Cardiac muscle cell (in vitro differentiated cells and primary cell): ENCODE measurements at regions not wholly inside any gene's neighbourhood (a gene's known extent, or its start where the extent isn't known, plus 50 kb on each side); places are given as distances from the start of the nearest gene placed in this dataset.

Experiments
- DNase-seq, 2 donors: peaks; one replicate each; pipeline versions ENCODE4 v3.0.0 to v3.0.0-alpha.2; 2010 to 2017; ENCODE audit warnings: low read depth in 1 of 2, low spot score in 1 of 2
- H3K27ac ChIP-seq: fragments of 200-600 bp; sonication (generic); 2 replicates; pipeline ENCODE4 v1.5.1; 2016
- H3K27me3 ChIP-seq: fragments of 200-600 bp; sonication (generic); 2 replicates; pipeline ENCODE4 v1.6.0; 2016; ENCODE audit warnings: control low read depth
- H3K36me3 ChIP-seq: fragments of 200-600 bp; sonication (generic); 2 replicates; pipeline ENCODE4 v1.5.1; 2016; ENCODE audit warnings: control low read depth
- H3K4me1 ChIP-seq: fragments of 200-600 bp; sonication (generic); 2 replicates; pipeline ENCODE4 v1.8.1; 2017; ENCODE audit warnings: low read depth, mild to moderate bottlenecking, mixed run types
- H3K4me3 ChIP-seq: fragments of 200-600 bp; sonication (generic); 2 replicates; pipeline ENCODE4 v1.5.1; 2016; ENCODE audit warnings: mild to moderate bottlenecking
- H3K9me3 ChIP-seq: fragments of 200-600 bp; sonication (generic); 2 replicates; pipeline ENCODE4 v1.5.1; 2017; ENCODE audit warnings: low read depth, mild to moderate bottlenecking, control low read depth
- CTCF ChIP-seq: IDR thresholded peaks from 2 replicates; pipeline ENCODE4 v1.5.1; 2012; ENCODE audit warnings: low read depth, mild to moderate bottlenecking, low read length

DNA sequence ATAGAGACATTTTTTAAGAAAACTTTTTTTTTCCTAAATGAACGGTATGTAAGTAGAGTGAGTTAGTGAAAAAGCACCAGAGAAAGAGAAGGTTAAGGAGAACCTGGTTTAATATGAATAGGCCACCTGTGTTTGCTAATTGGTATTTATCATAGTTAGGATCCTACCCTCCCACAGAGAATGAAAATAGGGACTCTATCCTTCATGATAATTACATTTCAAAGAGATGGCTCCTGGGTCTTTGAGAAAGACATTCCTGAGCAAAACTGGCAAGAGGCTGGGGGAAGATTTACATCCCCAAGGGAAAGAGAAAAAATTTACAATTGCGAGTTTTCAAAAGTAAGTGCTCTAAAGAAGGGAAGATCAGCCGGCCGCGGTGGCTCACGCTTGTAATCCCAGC, 1284.5 kb downstream of the SLITRK1 start:
- Histone ChIP-seq H3K27me3 (peaks cover 9% of the 10 kb centered on the region), H3K9me3 (no peaks in the 10 kb centered on the region), H3K36me3 (no peaks in the 10 kb centered on the region), H3K4me3 (no peak overlapping the region), H3K27ac (no peak overlapping the region), H3K4me1 (no peaks in the 10 kb centered on the region)
- no peak for TF ChIP-seq CTCF
- no peak for DNase-seq

GRCh38 chr13:82593239-82593638, 1289.0 kb downstream of the SLITRK1 start:
- Histone ChIP-seq H3K27ac (no peak overlapping the region), H3K27me3 (peaks cover 9% of the 10 kb centered on the region), H3K4me1 (no peaks in the 10 kb centered on the region), H3K9me3 (no peaks in the 10 kb centered on the region), H3K36me3 (no peaks in the 10 kb centered on the region), H3K4me3 (no peak overlapping the region)
- no peak for DNase-seq
- TF ChIP-seq CTCF: no peak

DNA sequence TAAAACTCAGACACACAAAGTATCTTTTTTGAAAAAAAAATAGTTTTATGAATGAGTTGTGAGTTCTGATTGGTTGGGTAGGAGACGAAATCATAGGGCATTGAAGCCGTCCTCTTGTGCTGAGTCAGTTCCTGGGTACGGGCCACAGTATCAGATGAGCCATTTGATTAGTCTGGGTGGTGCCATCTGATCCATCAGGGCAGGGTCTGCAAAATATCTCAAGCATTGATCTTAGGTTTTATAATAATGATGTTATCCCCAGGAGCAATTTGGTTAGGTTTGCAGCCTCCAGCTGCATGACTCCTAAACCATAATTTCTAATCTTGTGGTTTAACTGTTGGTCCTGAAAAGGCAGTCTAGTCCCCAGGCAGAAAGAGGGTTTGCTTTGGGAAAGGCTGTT, 1310.6 kb downstream of the SLITRK1 start:
- Histone ChIP-seq H3K4me1 (peaks cover 8% of the 10 kb centered on the region), H3K36me3 (no peaks in the 10 kb centered on the region), H3K9me3 (no peaks in the 10 kb centered on the region), H3K27me3 (no peaks in the 10 kb centered on the region), H3K4me3 (no peak overlapping the region), H3K27ac (no peak overlapping the region)
- TF ChIP-seq CTCF: no peak
- no peak for DNase-seq

GRCh38 chr13:82569581-82569980, 1312.7 kb downstream of the SLITRK1 start:
- no peak overlapping the region for H3K4me3 ChIP-seq
- no peaks in the 10 kb centered on the region for H3K27me3 ChIP-seq
- H3K36me3 ChIP-seq: no peaks in the 10 kb centered on the region
- TF ChIP-seq CTCF: no peak
- H3K9me3 ChIP-seq: no peaks in the 10 kb centered on the region
- DNase-seq: no peak
- peaks cover 12% of the 10 kb centered on the region for H3K4me1 ChIP-seq
- H3K27ac ChIP-seq: no peak overlapping the region

- TF ChIP-seq CTCF: no peak
- Histone ChIP-seq H3K36me3 (no peaks in the 10 kb centered on the region), H3K27ac (no peak overlapping the region), H3K27me3 (no peaks in the 10 kb centered on the region), H3K4me3 (no peak overlapping the region), H3K9me3 (no peaks in the 10 kb centered on the region), H3K4me1 (peaks cover 12% of the 10 kb centered on the region)
- no peak for DNase-seq
These were observed 1315.4 kb downstream of the SLITRK1 start for GRCh38 chr13:82566864-82567263.

DNA sequence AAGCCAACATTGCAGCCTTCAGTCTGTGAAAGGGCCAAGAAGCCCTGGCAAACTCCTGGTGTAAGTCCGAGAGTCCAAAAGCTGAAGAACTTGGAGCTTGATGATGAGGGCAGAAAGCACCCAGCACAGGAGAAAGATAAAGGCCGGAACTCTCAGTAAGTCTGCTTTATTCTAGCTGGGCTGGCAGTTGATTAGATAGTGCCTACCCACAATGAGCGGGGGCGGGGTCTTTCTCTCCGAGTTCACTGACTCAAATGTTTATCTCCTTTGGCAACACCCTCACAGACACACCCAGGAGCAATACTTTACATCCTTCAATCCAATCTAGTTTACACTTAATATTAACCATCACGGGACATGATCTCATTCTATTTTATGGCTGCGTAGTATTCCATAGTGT, 1317.1 kb downstream of the SLITRK1 start:
- Histone ChIP-seq H3K4me3 (no peak overlapping the region), H3K27ac (no peak overlapping the region), H3K36me3 (no peaks in the 10 kb centered on the region), H3K9me3 (no peaks in the 10 kb centered on the region), H3K27me3 (no peaks in the 10 kb centered on the region), H3K4me1 (peaks cover 12% of the 10 kb centered on the region)
- no peak for TF ChIP-seq CTCF
- DNase-seq: no peak
